GM12892 (cell line): ENCODE measurements at regions not wholly inside any gene's neighbourhood (a gene's known extent, or its start where the extent isn't known, plus 50 kb on each side); places are given as distances from the start of the nearest gene placed in this dataset.

Experiments
- POLR2A ChIP-seq: IDR thresholded peaks from 2 replicates; pipeline ENCODE4 v1.6.1; 2011; ENCODE audit warnings: low read depth, low read length, control low read depth
- POLR2AphosphoS5 ChIP-seq: IDR thresholded peaks from 2 replicates; pipeline ENCODE4 v1.6.1; 2011; ENCODE audit warnings: low read depth, low read length, control low read depth
- TAF1 ChIP-seq: IDR thresholded peaks from 2 replicates; pipeline ENCODE4 v1.6.1; 2011; ENCODE audit warnings: low read depth, mild to moderate bottlenecking, control low read depth, low read length, borderline replicate concordance

GRCh38 chr3:95506174-95506573 is 1308.2 kb upstream of the EPHA6 start:
- TF ChIP-seq TAF1 (no peak), POLR2A (no peak), POLR2AphosphoS5 (no peak)
